PC-3 (cell line): ENCODE measurements at regions not wholly inside any gene's neighbourhood (a gene's known extent, or its start where the extent isn't known, plus 50 kb on each side); places are given as distances from the start of the nearest gene placed in this dataset.

Experiments used
- ATAC-seq: fragments of 200-7000 bp; cut with Tn5 transposase; 2 replicates; pipeline ENCODE4 v1.9.1; 2020; ENCODE audit warnings: mild to moderate bottlenecking, moderate library complexity
- BruUV-seq: library from RNA; stranded (reverse); fragments of 400-500 nt; replicated peaks from 2 replicates; lab custom pipeline; 2021; lab: Mats Ljungman, UMichigan
- CTCF ChIA-PET: fragments of 300-600 bp; sonication (Branson Sonifier 250); formaldehyde crosslinking; loops from one replicate; lab custom pipeline; 2022; ENCODE audit warnings: antibody characterized with exemption; lab: Charles Lee
- POLR2A ChIA-PET: fragments of 300-600 bp; sonication (Branson Sonifier 250); formaldehyde crosslinking; loops from one replicate; lab custom pipeline; 2022; ENCODE audit warnings: antibody characterized with exemption; ENCODE audit not compliant: unreplicated experiment; lab: Charles Lee
- DNase-seq: peaks from one replicate; pipeline ENCODE4 v3.0.0-alpha.2; 2015
- H2AFZ ChIP-seq: fragments of 300-600 bp; sonication (generic); 2 replicates; pipeline ENCODE4 v1.6.0; 2016; ENCODE audit warnings: antibody characterized with exemption, low read length
- H3F3A ChIP-seq: fragments of 300-600 bp; sonication (generic); one replicate; pipeline ENCODE4 v1.6.0; 2017; ENCODE audit warnings: antibody characterized with exemption, low read length, control low read depth, mild to moderate bottlenecking; ENCODE audit not compliant: unreplicated experiment
- H3K27ac ChIP-seq: fragments of 300-600 bp; sonication (generic); 2 replicates; pipeline ENCODE4 v1.5.1; 2016; ENCODE audit warnings: mild to moderate bottlenecking, low read length
- H3K27me3 ChIP-seq: fragments of 300-600 bp; sonication (generic); 2 replicates; pipeline ENCODE4 v1.6.1; 2016; ENCODE audit warnings: low read length, mixed read lengths
- H3K36me3 ChIP-seq: fragments of 300-600 bp; sonication (generic); 2 replicates; pipeline ENCODE4 v1.6.1; 2016; ENCODE audit warnings: low read depth, mixed run types, low read length, mixed read lengths
- H3K4me1 ChIP-seq: fragments of 300-600 bp; sonication (generic); 2 replicates; pipeline ENCODE4 v1.5.1; 2016; ENCODE audit warnings: low read length; ENCODE audit not compliant: insufficient read depth
- H3K4me2 ChIP-seq: fragments of 300-600 bp; sonication (generic); 2 replicates; pipeline ENCODE4 v1.6.0; 2016; ENCODE audit warnings: low read length
- H3K4me3 ChIP-seq: fragments of 300-600 bp; sonication (generic); 2 replicates; pipeline ENCODE4 v1.5.1; 2016; ENCODE audit warnings: mild to moderate bottlenecking, low read length, mixed read lengths
- H3K79me2 ChIP-seq: fragments of 300-600 bp; sonication (generic); 2 replicates; pipeline ENCODE4 v1.6.1; 2017; ENCODE audit warnings: low read length, mixed read lengths
- H3K9ac ChIP-seq: fragments of 300-600 bp; sonication (generic); 2 replicates; pipeline ENCODE4 v1.6.0; 2016; ENCODE audit warnings: mild to moderate bottlenecking, low read length
- H3K9me2 ChIP-seq: fragments of 300-600 bp; sonication (generic); replicated peaks from 2 replicates; pipeline ENCODE4 v1.6.1; 2016; ENCODE audit warnings: mixed run types, low read length, mixed read lengths
- H3K9me3 ChIP-seq: fragments of 300-600 bp; sonication (generic); 2 replicates; pipeline ENCODE4 v1.6.1; 2016; ENCODE audit warnings: low read length, mixed read lengths
- H4K20me1 ChIP-seq: fragments of 300-600 bp; sonication (generic); 2 replicates; pipeline ENCODE4 v1.6.1; 2016; ENCODE audit warnings: low read length, mixed read lengths
- CTCF ChIP-seq: fragments of 300-600 bp; sonication (generic); conservative IDR thresholded peaks from 2 replicates; pipeline ENCODE4 v1.5.1; 2017; ENCODE audit warnings: antibody characterized with exemption, low read depth, mild to moderate bottlenecking, low read length
- EZH2 ChIP-seq: fragments of 300-600 bp; sonication (generic); IDR thresholded peaks from one replicate; pipeline ENCODE4 v1.6.1; 2017; ENCODE audit warnings: antibody characterized with exemption, mild to moderate bottlenecking, low read length; ENCODE audit not compliant: unreplicated experiment
- EZH2phosphoT487 ChIP-seq: fragments of 300-600 bp; sonication (generic); IDR thresholded peaks from 2 replicates; pipeline ENCODE4 v1.6.1; 2018; ENCODE audit warnings: mild to moderate bottlenecking, antibody characterized with exemption, low read length, borderline replicate concordance
- intact Hi-C: fragments of 100-400 bp; cut with micrococcal nuclease; formaldehyde crosslinking; loops from 2 replicates; pipeline ENCODE4 v1.9.0; 2023

DNA sequence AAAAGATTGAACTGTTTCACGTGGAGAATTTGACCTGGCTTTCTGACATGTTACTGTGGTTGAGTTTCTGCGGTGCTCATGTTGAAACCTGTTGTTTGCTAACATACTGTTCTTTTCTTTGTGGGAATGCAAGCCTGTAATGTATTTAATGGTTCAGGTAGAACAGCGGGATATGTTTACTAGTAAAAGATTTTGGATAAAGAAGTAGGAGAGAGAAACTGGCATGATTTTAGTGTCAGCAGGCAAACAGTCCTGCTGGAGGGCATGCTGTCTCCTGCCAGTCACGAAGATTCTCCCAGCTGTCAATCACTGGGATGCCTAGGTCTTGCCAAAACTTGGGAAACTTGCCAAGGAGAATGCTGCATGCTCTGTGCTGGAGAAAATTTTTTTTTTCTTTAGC is 263.5 kb downstream of the TAF11L14 start:
- Histone ChIP-seq H3K9me3 (no peaks in the 10 kb centered on the region), H3F3A (no peaks in the 10 kb centered on the region), H3K9ac (no peak overlapping the region), H3K4me1 (peaks cover 4% of the 10 kb centered on the region; the same call in 1 of the 2 replicates), H3K27me3 (no peaks in the 10 kb centered on the region), H3K36me3 (no peaks in the 10 kb centered on the region), H4K20me1 (no peaks in the 10 kb centered on the region), H3K79me2 (no peaks in the 10 kb centered on the region), H3K9me2 (no peaks in the 10 kb centered on the region), H2AFZ (no peak overlapping the region), H3K27ac (no peak overlapping the region), H3K4me3 (no peak overlapping the region), H3K4me2 (no peak overlapping the region)
- no peak for TF ChIP-seq EZH2
- no peak for TF ChIP-seq CTCF
- TF ChIP-seq EZH2phosphoT487 = no peak
- ChIA-PET POLR2A (interaction anchor here (0.6 kb wide), 1 partner anchor 383 kb away, joined by 4 read pairs; no protein-coding TSS in a partner anchor), CTCF (no interaction called here)
- intact Hi-C loops = loop anchor here (5.0 to 10.0 kb wide), 2 partner anchors 217 to 680 kb away; partner anchors contain the start of gene BASP1
- DNase-seq (no peak), ATAC-seq (no peak)
- no TSS peak for BruUV-seq

DNA sequence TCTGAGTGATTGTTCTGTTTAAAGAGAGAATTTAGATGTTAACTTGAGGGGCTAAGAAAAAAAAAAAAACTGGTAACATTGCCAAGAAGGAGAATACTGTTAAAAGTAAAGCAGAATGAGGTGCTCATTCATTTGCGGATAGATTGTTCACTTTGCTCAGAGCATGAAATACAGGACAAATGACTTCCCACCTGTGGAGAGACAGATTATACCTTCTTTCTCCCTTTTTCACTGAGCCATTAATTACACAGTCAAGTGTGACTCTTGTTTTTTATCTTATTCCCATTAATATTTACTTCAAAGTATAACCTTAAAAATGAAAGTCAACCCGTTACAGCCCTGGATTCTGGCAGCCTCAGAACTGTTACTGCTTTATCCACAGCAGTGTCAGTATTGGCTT is 264.5 kb downstream of the TAF11L14 start:
- H3K9ac ChIP-seq = no peak overlapping the region
- no peaks in the 10 kb centered on the region for H4K20me1 ChIP-seq
- POLR2A ChIA-PET = no interaction called here
- H3F3A ChIP-seq = no peaks in the 10 kb centered on the region
- no peaks in the 10 kb centered on the region for H3K9me3 ChIP-seq
- CTCF ChIA-PET = no interaction called here
- TF ChIP-seq EZH2phosphoT487 = no peak
- TF ChIP-seq EZH2 = no peak
- no peak for TF ChIP-seq CTCF
- H3K36me3 ChIP-seq = no peaks in the 10 kb centered on the region
- BruUV-seq = no TSS peak
- no peak overlapping the region for H3K27ac ChIP-seq
- ATAC-seq = no peak
- intact Hi-C loops = loop anchor here (5.0 to 10.0 kb wide), 2 partner anchors 216 to 681 kb away; partner anchors contain the start of gene BASP1
- no peaks in the 10 kb centered on the region for H3K9me2 ChIP-seq
- H3K27me3 ChIP-seq = no peaks in the 10 kb centered on the region
- H3K4me2 ChIP-seq = no peak overlapping the region
- H3K4me1 ChIP-seq = peaks cover 4% of the 10 kb centered on the region; the same call in 1 of the 2 replicates
- DNase-seq = no peak
- no peaks in the 10 kb centered on the region for H3K79me2 ChIP-seq
- H2AFZ ChIP-seq = no peak overlapping the region
- H3K4me3 ChIP-seq = no peak overlapping the region

DNA sequence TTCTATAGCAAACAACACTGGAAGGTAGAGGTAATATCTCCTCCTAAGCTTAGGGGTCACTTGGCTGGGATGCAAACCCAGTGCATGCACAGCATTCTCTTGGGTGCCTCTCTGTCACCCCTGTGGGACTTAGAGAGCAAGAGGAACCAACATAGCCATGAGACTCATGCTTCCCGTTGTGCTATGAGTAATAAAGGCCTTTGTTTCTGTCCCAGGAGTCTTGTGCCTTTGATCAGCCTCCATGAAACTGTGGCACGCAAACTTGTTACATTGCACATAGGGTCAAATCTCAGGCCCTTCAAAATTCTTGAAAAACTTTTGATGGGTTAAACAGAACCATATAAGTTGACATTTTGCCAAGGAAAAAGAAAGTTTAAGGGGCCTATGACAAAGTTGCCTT is 272.8 kb downstream of the TAF11L14 start:
- Histone ChIP-seq H3K79me2 (no peaks in the 10 kb centered on the region), H3K4me1 (peaks cover 13% of the 10 kb centered on the region), H3K9me2 (no peaks in the 10 kb centered on the region), H3K27me3 (no peaks in the 10 kb centered on the region), H3K9ac (no peak overlapping the region), H2AFZ (no peak overlapping the region), H3F3A (no peaks in the 10 kb centered on the region), H3K4me3 (no peak overlapping the region), H3K4me2 (no peak overlapping the region), H4K20me1 (no peaks in the 10 kb centered on the region; the same call in 1 of the 2 replicates), H3K36me3 (no peaks in the 10 kb centered on the region), H3K9me3 (no peaks in the 10 kb centered on the region), H3K27ac (no peak overlapping the region)
- POLR2A ChIA-PET = no interaction called here
- ATAC-seq (no peak), DNase-seq (no peak)
- BruUV-seq = no TSS peak
- no peak for TF ChIP-seq EZH2
- no peak for TF ChIP-seq EZH2phosphoT487
- no peak for TF ChIP-seq CTCF
- CTCF ChIA-PET = no interaction called here
- intact Hi-C loops = no loop called here
